Mesendoderm (in vitro differentiated cells): ENCODE measurements at regions not wholly inside any gene's neighbourhood (a gene's known extent, or its start where the extent isn't known, plus 50 kb on each side); places are given as distances from the start of the nearest gene placed in this dataset.
A peak's percentile ranks its signal among the peaks of the same experiment; 100 is the strongest.

Source experiments
- DNase-seq: peaks from one replicate; pipeline ENCODE4 v3.0.0; 2013
- H2AK5ac ChIP-seq: 2 replicates; pipeline ENCODE4 v1.6.1; 2013; ENCODE audit warnings: low read length, inconsistent platforms
- H2BK120ac ChIP-seq: 2 replicates; pipeline ENCODE4 v1.6.1; 2013; ENCODE audit warnings: low read depth, mild to moderate bottlenecking, low read length, moderate library complexity, mixed read lengths
- H2BK15ac ChIP-seq: replicated peaks from 2 replicates; pipeline ENCODE4 v1.6.1; 2013; ENCODE audit warnings: low read depth, mild to moderate bottlenecking, moderate library complexity
- H2BK5ac ChIP-seq: 2 replicates; pipeline ENCODE4 v1.6.1; 2013; ENCODE audit warnings: low read length, inconsistent platforms
- H3K18ac ChIP-seq: 2 replicates; pipeline ENCODE4 v1.6.1; 2013; ENCODE audit warnings: mild to moderate bottlenecking, low read length, mixed read lengths
- H3K23ac ChIP-seq: one replicate; pipeline ENCODE4 v1.6.1; 2013; ENCODE audit warnings: low read length
- H3K27ac ChIP-seq: 2 replicates; pipeline ENCODE4 v1.5.1; 2013; ENCODE audit warnings: low read depth, mild to moderate bottlenecking, inconsistent platforms, low read length, moderate library complexity
- H3K27me3 ChIP-seq: 2 replicates; pipeline ENCODE4 v1.6.1; 2013; ENCODE audit warnings: low read length, control low read depth, mild to moderate bottlenecking, inconsistent platforms; ENCODE audit not compliant: insufficient read depth, poor library complexity
- H3K36me3 ChIP-seq: 2 replicates; pipeline ENCODE4 v1.6.1; 2013; ENCODE audit warnings: low read length, inconsistent platforms; ENCODE audit not compliant: control insufficient read depth, insufficient read depth
- H3K4ac ChIP-seq: one replicate; pipeline ENCODE4 v1.6.1; 2013; ENCODE audit warnings: low read depth, mild to moderate bottlenecking, low read length, moderate library complexity
- H3K4me1 ChIP-seq: 2 replicates; pipeline ENCODE4 v1.6.1; 2013; ENCODE audit warnings: low read depth, low read length, inconsistent platforms; ENCODE audit not compliant: control insufficient read depth
- H3K4me2 ChIP-seq: 2 replicates; pipeline ENCODE4 v1.6.1; 2013; ENCODE audit warnings: low read length
- H3K4me3 ChIP-seq: 2 replicates; pipeline ENCODE4 v1.5.1; 2013; ENCODE audit warnings: mild to moderate bottlenecking, low read length
- H3K56ac ChIP-seq: one replicate; pipeline ENCODE4 v1.6.1; 2013; ENCODE audit warnings: low read length
- H3K79me1 ChIP-seq: 2 replicates; pipeline ENCODE4 v1.6.1; 2013; ENCODE audit warnings: low read length, inconsistent platforms
- H3K79me2 ChIP-seq: 2 replicates; pipeline ENCODE4 v1.6.1; 2013; ENCODE audit warnings: mild to moderate bottlenecking, low read length; ENCODE audit not compliant: control insufficient read depth, insufficient read depth
- H3K9ac ChIP-seq: 2 replicates; pipeline ENCODE4 v1.6.1; 2013; ENCODE audit warnings: low read length, inconsistent platforms
- H4K5ac ChIP-seq: one replicate; pipeline ENCODE4 v1.6.1; 2013; ENCODE audit warnings: low read length
- H4K8ac ChIP-seq: one replicate; pipeline ENCODE4 v1.6.1; 2013; ENCODE audit warnings: low read depth, mild to moderate bottlenecking, control low read depth, low read length, moderate library complexity
- WGBS: extraction: QIAGEN DNeasy Blood & Tissue Kit; methylation state at CpG from one replicate; pipeline ENCODE4 v1.1.7; 2013; ENCODE audit warnings: low lambda C conversion rate, missing lambda C conversion rate; ENCODE audit not compliant: insufficient coverage; ENCODE audit errors: extremely low coverage; 5-methylcytosine and 5-hydroxymethylcytosine counted together

DNA sequence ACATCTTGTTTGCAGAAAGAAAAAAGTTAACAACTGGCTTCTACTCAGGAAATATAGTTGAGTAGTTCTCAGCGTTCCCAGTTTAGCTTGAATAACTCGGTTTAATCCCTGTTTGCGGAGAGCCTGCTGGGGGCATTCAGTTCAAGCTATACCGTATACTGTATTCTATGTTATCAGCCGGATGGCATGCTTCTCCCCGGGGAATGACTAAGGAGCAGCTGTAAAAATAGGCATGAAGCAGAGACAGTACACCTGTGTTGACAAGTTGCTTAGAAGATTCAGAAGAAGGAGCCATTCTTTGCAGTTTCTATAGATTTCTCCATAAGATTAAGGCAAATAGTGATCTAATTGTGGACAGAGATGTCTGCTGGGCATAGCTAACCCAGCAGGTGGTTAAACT lies 267.8 kb upstream of the NCAM2 start:
- no peak for DNase-seq
- no peak overlapping the region for H2BK120ac ChIP-seq

DNA sequence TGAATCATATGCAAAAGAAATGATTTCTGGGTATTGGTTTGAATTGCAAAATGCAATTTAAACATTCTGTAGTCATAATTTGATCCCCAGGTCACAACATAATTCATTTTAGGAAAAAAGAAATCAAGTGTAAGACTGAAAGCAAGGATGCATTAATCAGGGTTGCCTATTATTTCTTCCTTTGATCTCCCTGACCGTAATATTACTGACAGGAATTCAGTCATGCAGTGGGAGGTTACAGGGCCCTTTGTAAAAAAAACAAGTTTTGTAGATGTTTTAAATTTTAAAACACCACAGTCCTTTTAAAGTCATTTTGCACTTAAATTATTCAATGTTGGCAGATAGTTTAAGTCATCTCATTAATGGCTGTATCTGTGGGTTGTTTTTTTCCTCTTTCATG lies 263.0 kb upstream of the NCAM2 start:
- H3K4me3 ChIP-seq, result no peak overlapping the region
- no peak overlapping the region for H2BK120ac ChIP-seq
- H4K5ac ChIP-seq, result no peak overlapping the region
- H3K79me2 ChIP-seq, result no peaks in the 10 kb centered on the region
- WGBS, result no CpG with 5 or more reads among the region's 1 CpG
- no peak for DNase-seq
- no peak overlapping the region for H3K27ac ChIP-seq
- no peaks in the 10 kb centered on the region for H3K27me3 ChIP-seq
- no peak overlapping the region for H3K56ac ChIP-seq
- H3K23ac ChIP-seq, result no peak overlapping the region
- H3K4ac ChIP-seq, result no peak overlapping the region
- H3K4me1 ChIP-seq, result no peaks in the 10 kb centered on the region
- no peaks in the 10 kb centered on the region for H3K79me1 ChIP-seq
- no peak overlapping the region for H2BK5ac ChIP-seq
- no peak overlapping the region for H3K4me2 ChIP-seq
- no peaks in the 10 kb centered on the region for H3K36me3 ChIP-seq
- H3K18ac ChIP-seq, result no peak overlapping the region
- H2BK15ac ChIP-seq, result no peak overlapping the region
- no peak overlapping the region for H4K8ac ChIP-seq
- H2AK5ac ChIP-seq, result no peak overlapping the region
- H3K9ac ChIP-seq, result no peak overlapping the region

More for the DNA sequence above, 267.8 kb upstream of the NCAM2 start:
- Histone ChIP-seq H2AK5ac (no peak overlapping the region), H3K4me2 (no peak overlapping the region), H4K8ac (no peak overlapping the region), H3K4me1 (no peaks in the 10 kb centered on the region), H3K23ac (no peak overlapping the region), H3K27ac (no peak overlapping the region), H3K18ac (no peak overlapping the region), H3K4me3 (no peak overlapping the region), H2BK5ac (no peak overlapping the region), H3K56ac (no peak overlapping the region), H3K79me1 (no peaks in the 10 kb centered on the region), H3K79me2 (no peaks in the 10 kb centered on the region), H2BK15ac (no peak overlapping the region), H3K9ac (no peak overlapping the region), H3K4ac (no peak overlapping the region), H3K27me3 (no peaks in the 10 kb centered on the region), H4K5ac (no peak overlapping the region), H3K36me3 (no peaks in the 10 kb centered on the region)
- WGBS, result no CpG with 5 or more reads among the region's 6 CpGs

- Histone ChIP-seq H2AK5ac (no peak overlapping the region), H3K56ac (no peak overlapping the region), H4K5ac (no peak overlapping the region), H3K18ac (no peak overlapping the region), H2BK120ac (peak overlapping the region; percentile 14), H3K4me2 (no peak overlapping the region), H3K4me1 (no peaks in the 10 kb centered on the region), H2BK15ac (no peak overlapping the region), H3K27ac (no peak overlapping the region), H3K36me3 (no peaks in the 10 kb centered on the region), H3K9ac (no peak overlapping the region), H3K4me3 (no peak overlapping the region), H3K79me1 (no peaks in the 10 kb centered on the region), H2BK5ac (no peak overlapping the region), H4K8ac (no peak overlapping the region), H3K79me2 (no peaks in the 10 kb centered on the region), H3K4ac (no peak overlapping the region), H3K23ac (no peak overlapping the region), H3K27me3 (no peaks in the 10 kb centered on the region)
- no peak for DNase-seq
These were observed 260.8 kb upstream of the NCAM2 start for GRCh38 chr21:20737227-20737913.

DNA sequence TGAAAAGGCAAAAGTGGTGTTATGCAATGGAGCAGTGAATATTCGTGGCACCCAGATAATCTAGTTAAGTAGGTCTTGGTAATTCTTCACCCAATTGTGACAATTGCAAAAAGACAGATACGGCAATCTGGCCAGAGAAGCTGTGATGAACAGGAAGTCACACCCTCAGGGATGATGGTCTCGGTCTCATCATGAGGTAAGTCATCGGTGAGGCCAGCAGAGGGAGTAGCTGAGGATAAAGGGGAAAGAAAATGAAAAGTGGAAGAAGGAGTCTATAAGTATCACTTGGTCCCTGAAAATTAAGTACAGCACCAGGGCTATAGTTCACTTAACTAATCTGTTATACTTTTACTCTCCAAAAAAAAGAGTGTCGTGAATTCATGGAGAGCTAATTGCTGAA lies 258.8 kb upstream of the NCAM2 start:
- H3K36me3 ChIP-seq, result no peaks in the 10 kb centered on the region
- no peak overlapping the region for H3K18ac ChIP-seq
- no peaks in the 10 kb centered on the region for H3K4me1 ChIP-seq
- no peak overlapping the region for H3K4me3 ChIP-seq
- H3K56ac ChIP-seq, result no peak overlapping the region
- H3K79me1 ChIP-seq, result no peaks in the 10 kb centered on the region
- peak; percentile 77 for DNase-seq
- H4K5ac ChIP-seq, result no peak overlapping the region
- no peak overlapping the region for H2BK5ac ChIP-seq
- no peak overlapping the region for H3K4me2 ChIP-seq
- H4K8ac ChIP-seq, result no peak overlapping the region
- H2AK5ac ChIP-seq, result no peak overlapping the region
- no peaks in the 10 kb centered on the region for H3K27me3 ChIP-seq
- H3K9ac ChIP-seq, result no peak overlapping the region
- H2BK120ac ChIP-seq, result no peak overlapping the region
- H2BK15ac ChIP-seq, result no peak overlapping the region
- no CpG with 5 or more reads among the region's 5 CpGs for WGBS
- H3K27ac ChIP-seq, result no peak overlapping the region
- no peak overlapping the region for H3K23ac ChIP-seq
- no peaks in the 10 kb centered on the region for H3K79me2 ChIP-seq
- no peak overlapping the region for H3K4ac ChIP-seq

GRCh38 chr21:20741445-20741844 lies 256.8 kb upstream of the NCAM2 start:
- Histone ChIP-seq H3K9ac (no peak overlapping the region), H3K79me1 (no peaks in the 10 kb centered on the region), H3K36me3 (no peaks in the 10 kb centered on the region), H3K56ac (no peak overlapping the region), H3K27me3 (no peaks in the 10 kb centered on the region), H3K4me3 (no peak overlapping the region), H3K4me2 (no peak overlapping the region), H2BK15ac (no peak overlapping the region), H3K27ac (no peak overlapping the region), H4K8ac (no peak overlapping the region), H3K79me2 (no peaks in the 10 kb centered on the region), H2AK5ac (no peak overlapping the region), H3K18ac (no peak overlapping the region), H3K23ac (no peak overlapping the region), H2BK5ac (no peak overlapping the region), H3K4ac (no peak overlapping the region), H4K5ac (no peak overlapping the region), H3K4me1 (no peaks in the 10 kb centered on the region), H2BK120ac (no peak overlapping the region)
- WGBS, result no CpG with 5 or more reads among the region's 6 CpGs
- no peak for DNase-seq

DNA sequence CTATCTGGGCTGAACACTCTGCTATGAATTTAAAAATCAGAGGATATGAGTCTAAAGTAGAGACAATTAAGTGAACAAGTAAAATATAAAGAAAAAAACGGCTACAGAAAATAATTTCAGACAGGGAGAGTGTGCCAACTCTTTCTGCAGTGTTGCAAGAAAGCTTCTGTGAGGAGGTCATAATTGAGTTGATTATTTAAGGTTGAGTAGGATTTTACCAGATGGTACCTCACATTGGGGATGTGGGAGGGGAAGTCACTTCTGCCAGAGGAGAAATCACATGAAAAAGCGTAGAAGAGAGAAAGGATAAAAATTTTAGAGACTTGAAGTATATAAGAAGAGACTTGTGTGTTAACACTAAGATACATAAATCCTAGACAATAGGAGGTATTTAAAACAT lies 238.0 kb upstream of the NCAM2 start:
- H2AK5ac ChIP-seq, result no peak overlapping the region

More for the DNA sequence above, 238.0 kb upstream of the NCAM2 start:
- Histone ChIP-seq H3K27ac (no peak overlapping the region), H2BK5ac (no peak overlapping the region), H2BK120ac (no peak overlapping the region), H3K4me1 (no peaks in the 10 kb centered on the region), H3K79me1 (no peaks in the 10 kb centered on the region), H3K4ac (no peak overlapping the region), H3K9ac (no peak overlapping the region), H2BK15ac (no peak overlapping the region), H3K36me3 (no peaks in the 10 kb centered on the region), H3K56ac (no peak overlapping the region), H3K27me3 (no peaks in the 10 kb centered on the region), H3K4me2 (no peak overlapping the region), H3K79me2 (no peaks in the 10 kb centered on the region), H4K8ac (no peak overlapping the region), H4K5ac (no peak overlapping the region), H3K23ac (no peak overlapping the region), H3K18ac (no peak overlapping the region), H3K4me3 (no peak overlapping the region)
- WGBS, result no CpG with 5 or more reads among the region's 2 CpGs
- DNase-seq, result no peak
